ENCODE measurements at regions not wholly inside any gene's neighbourhood (a gene's known extent, or its start where the extent isn't known, plus 50 kb on each side); places are given as distances from the start of the nearest gene placed in this dataset.

- no peaks in the 10 kb centered on the region for H3K36me3 ChIP-seq (replicated peaks in 1 of 2; ENCODE audit: control insufficient read depth in 1 of 2, insufficient read depth in 2 of 2, low read length in 1 of 2)
- no peaks in the 10 kb centered on the region for H3K79me2 ChIP-seq (ENCODE audit: insufficient read depth)
- no peak overlapping the region for H3K27ac ChIP-seq (ENCODE audit: low read depth in 2 of 2, low read length in 1 of 2)
- no peaks in the 10 kb centered on the region for H3F3A ChIP-seq (replicated peaks; ENCODE audit: insufficient read depth)
- ChIA-PET POLR2A (no interaction called here), CTCF (no interaction called here)
- 0 out of 2 replicates have a peak, but pooled peaks cover 6% of the 10 kb centered on the region for H3K9me3 ChIP-seq
- no peaks in the 10 kb centered on the region for H3K9me2 ChIP-seq
- no peak overlapping the region for H2AFZ ChIP-seq (ENCODE audit: low read depth)
- no peaks in the 10 kb centered on the region; the same call in 1 of the 2 replicates for H3K27me3 ChIP-seq (ENCODE audit: insufficient read depth)
- peak overlapping the region; percentile 7; the same call in 1 of the 2 replicates for H3K4me2 ChIP-seq
- WGBS (ENCODE audit: low lambda C conversion rate) = 17% methylated on average over 5 of the region's 7 CpGs
- H3K4me1 ChIP-seq (ENCODE audit: control insufficient read depth in 1 of 2, insufficient read depth in 2 of 2, low read depth in 1 of 2, low read length in 1 of 2) = no peaks in the 10 kb centered on the region
- no peak overlapping the region for H3K9ac ChIP-seq
- H4K20me1 ChIP-seq (ENCODE audit: insufficient read depth) = no peaks in the 10 kb centered on the region
- no peak for TF ChIP-seq GATA2 (CRISPR knock-in tag; IDR thresholded peaks at IDR 0.05)
- no peak overlapping the region for H3K4me3 ChIP-seq (ENCODE audit: low read depth in 2 of 2, low read length in 1 of 2)
- DNase-seq = no peak
Measured at GRCh38 chr1:214727274-214727673, 124.3 kb downstream of the CENPF start.

- no peak overlapping the region for H3K4me3 ChIP-seq (ENCODE audit: low read depth in 2 of 2, low read length in 1 of 2)
- no peaks in the 10 kb centered on the region for H3K27me3 ChIP-seq (ENCODE audit: insufficient read depth)
- no peaks in the 10 kb centered on the region for H3K9me2 ChIP-seq
- H3K79me2 ChIP-seq (ENCODE audit: insufficient read depth) = no peaks in the 10 kb centered on the region
- no peak overlapping the region for H3K4me2 ChIP-seq
- no peaks in the 10 kb centered on the region; a peak in 1 of 4 replicates for H3K4me1 ChIP-seq (ENCODE audit: control insufficient read depth in 1 of 2, insufficient read depth in 2 of 2, low read depth in 1 of 2, low read length in 1 of 2)
- 4% methylated on average over 1 of the region's 1 CpG for WGBS (ENCODE audit: low lambda C conversion rate)
- ChIA-PET POLR2A (no interaction called here), CTCF (interaction anchor here (1.1 kb wide), 1 partner anchor 32 kb away, joined by 3 read pairs; no protein-coding TSS in a partner anchor)
- H4K20me1 ChIP-seq (ENCODE audit: insufficient read depth) = no peaks in the 10 kb centered on the region
- DNase-seq = no peak
- H3K36me3 ChIP-seq (replicated peaks in 1 of 2; ENCODE audit: control insufficient read depth in 1 of 2, insufficient read depth in 2 of 2, low read length in 1 of 2) = no peaks in the 10 kb centered on the region
- no peak for TF ChIP-seq NFIC (IDR thresholded peaks at IDR 0.05; ENCODE audit: borderline replicate concordance)
- no peak for TF ChIP-seq TCF12 (IDR thresholded peaks at IDR 0.05)
- no peak for TF ChIP-seq FOSL2 (IDR thresholded peaks at IDR 0.05; ENCODE audit: borderline replicate concordance, low read depth)
- TF ChIP-seq TEAD4 (IDR thresholded peaks at IDR 0.05; ENCODE audit: borderline replicate concordance, insufficient read depth) = no peak
- no peak for TF ChIP-seq RXRA (IDR thresholded peaks at IDR 0.05; ENCODE audit: borderline replicate concordance, low read depth)
- no peak for TF ChIP-seq PBX3 (IDR thresholded peaks at IDR 0.05)
- no peak for TF ChIP-seq EZH2phosphoT487 (IDR thresholded peaks at IDR 0.05; ENCODE audit: borderline replicate concordance, low read depth)
- TF ChIP-seq ELF1 (IDR thresholded peaks at IDR 0.05) = no peak
- TF ChIP-seq REST (IDR thresholded peaks at IDR 0.05; ENCODE audit: low read depth, low read length) = no peak
- TF ChIP-seq RAD21 (IDR thresholded peaks at IDR 0.05; ENCODE audit: low read length) = no peak
- no peak for TF ChIP-seq EP300 (IDR thresholded peaks at IDR 0.05; ENCODE audit: borderline replicate concordance in 1 of 2, low read depth in 1 of 2, low read length in 1 of 2)
- TF ChIP-seq FOXM1 (IDR thresholded peaks at IDR 0.05; ENCODE audit: low read depth) = no peak
- no peak for TF ChIP-seq SMC3 (IDR thresholded peaks at IDR 0.05; ENCODE audit: low read depth, low read length)
- TF ChIP-seq, protein P1, sequence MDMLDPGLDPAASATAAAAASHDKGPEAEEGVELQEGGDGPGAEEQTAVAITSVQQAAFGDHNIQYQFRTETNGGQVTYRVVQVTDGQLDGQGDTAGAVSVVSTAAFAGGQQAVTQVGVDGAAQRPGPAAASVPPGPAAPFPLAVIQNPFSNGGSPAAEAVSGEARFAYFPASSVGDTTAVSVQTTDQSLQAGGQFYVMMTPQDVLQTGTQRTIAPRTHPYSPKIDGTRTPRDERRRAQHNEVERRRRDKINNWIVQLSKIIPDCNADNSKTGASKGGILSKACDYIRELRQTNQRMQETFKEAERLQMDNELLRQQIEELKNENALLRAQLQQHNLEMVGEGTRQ (IDR thresholded peaks at IDR 0.05; ENCODE audit: borderline replicate concordance, low read depth, low read length) = no peak
- no peak for TF ChIP-seq CHD2 (IDR thresholded peaks at IDR 0.05; ENCODE audit: low read length, partially characterized antibody)
- TF ChIP-seq NRF1 (IDR thresholded peaks at IDR 0.05; ENCODE audit: low read depth, low read length) = no peak
- TF ChIP-seq GABPA (IDR thresholded peaks at IDR 0.05; ENCODE audit: low read depth) = no peak
- no peak for TF ChIP-seq YY1 (IDR thresholded peaks at IDR 0.05; ENCODE audit: low read depth)
- no peak for TF ChIP-seq MXI1 (IDR thresholded peaks at IDR 0.05; ENCODE audit: low read depth, low read length)
- no peak for TF ChIP-seq MEF2A (IDR thresholded peaks at IDR 0.05; ENCODE audit: borderline replicate concordance, low read depth)
- no peaks in the 10 kb centered on the region for H3K9me3 ChIP-seq
- no peaks in the 10 kb centered on the region for H3F3A ChIP-seq (replicated peaks; ENCODE audit: insufficient read depth)
- no peak overlapping the region for H3K9ac ChIP-seq
- peak overlapping the region; percentile 8; the same call in 1 of the 2 replicates for H2AFZ ChIP-seq (ENCODE audit: low read depth)
- no peak overlapping the region for H3K27ac ChIP-seq (ENCODE audit: low read depth in 2 of 2, low read length in 1 of 2)
Measured at GRCh38 chr1:214739621-214740238, 136.7 kb downstream of the CENPF start.

All from SK-N-SH (cell line).